HG03565 (cell line): ENCODE measurements at regions not wholly inside any gene's neighbourhood (a gene's known extent, or its start where the extent isn't known, plus 50 kb on each side); places are given as distances from the start of the nearest gene placed in this dataset.
"Not testable (repeated sequence)": the region's sequence is repeated elsewhere in the genome, so short reads cannot be mapped to it uniquely, and the experiment has no call there.

ENCODE experiments used
- ATAC-seq: cut with Tn5 transposase; IDR thresholded peaks from one replicate; pipeline ENCODE4 v1.9.1; 2021; ENCODE audit warnings: mild to moderate bottlenecking, moderate library complexity; ENCODE audit not compliant: unreplicated experiment

- ATAC-seq, result no peak
Observed at GRCh38 chr9:115845648-115846312, 307.8 kb upstream of the PAPPA start.

DNA sequence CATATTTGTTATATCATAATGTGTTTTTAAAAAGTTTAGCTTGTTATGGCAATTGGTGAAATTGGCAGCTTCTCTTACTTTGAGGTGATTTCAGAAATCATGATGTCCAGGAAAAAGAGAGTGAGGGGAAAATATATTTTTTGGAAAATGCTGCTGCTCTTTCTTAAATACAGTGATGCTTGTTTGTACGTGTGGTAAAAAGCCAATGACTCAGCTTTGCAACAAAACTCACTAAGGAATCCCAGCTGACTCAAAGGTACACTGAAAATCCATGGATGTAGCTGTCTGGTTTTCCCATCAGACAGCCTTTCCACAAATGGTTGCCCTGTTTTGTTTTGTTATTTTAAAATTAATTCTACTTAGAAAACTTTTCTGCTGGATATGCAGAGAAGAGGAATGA lies 306.4 kb upstream of the PAPPA start:
- ATAC-seq, result no peak

DNA sequence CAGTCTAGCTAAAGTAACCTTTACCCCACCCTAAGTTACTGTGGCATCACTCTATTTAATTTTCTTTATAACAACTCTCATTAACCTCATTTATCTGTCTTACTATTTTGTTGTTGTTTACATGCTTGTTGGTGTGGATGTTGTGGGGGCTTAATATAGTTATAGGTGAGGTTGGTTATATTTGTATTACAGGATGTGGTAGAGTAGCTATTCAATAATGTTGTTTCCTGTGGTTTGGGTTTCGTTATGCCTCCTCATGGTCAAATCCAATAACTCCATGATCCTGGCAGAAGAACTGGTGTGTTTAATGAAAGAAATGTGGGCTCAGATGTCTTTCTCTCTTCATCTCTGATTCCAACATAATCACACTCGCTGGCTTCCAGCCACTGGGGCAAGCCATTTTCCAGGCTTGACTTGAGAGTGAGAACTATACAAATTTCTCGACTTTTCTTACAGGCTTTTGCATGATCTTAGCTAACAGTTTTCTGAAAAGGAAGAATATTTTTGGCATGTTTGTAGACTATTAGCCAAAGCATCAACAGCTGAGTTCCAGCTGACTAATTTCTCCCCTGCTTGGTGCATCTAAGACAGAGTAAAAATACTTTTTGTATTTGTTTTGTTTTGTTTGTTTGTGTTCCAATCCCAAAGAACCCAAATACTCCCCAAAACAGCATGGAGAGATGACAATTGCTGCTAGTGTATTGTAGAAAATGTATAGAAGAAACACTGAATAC lies 303.7 kb upstream of the PAPPA start:
- ATAC-seq, result peak; percentile 51

DNA sequence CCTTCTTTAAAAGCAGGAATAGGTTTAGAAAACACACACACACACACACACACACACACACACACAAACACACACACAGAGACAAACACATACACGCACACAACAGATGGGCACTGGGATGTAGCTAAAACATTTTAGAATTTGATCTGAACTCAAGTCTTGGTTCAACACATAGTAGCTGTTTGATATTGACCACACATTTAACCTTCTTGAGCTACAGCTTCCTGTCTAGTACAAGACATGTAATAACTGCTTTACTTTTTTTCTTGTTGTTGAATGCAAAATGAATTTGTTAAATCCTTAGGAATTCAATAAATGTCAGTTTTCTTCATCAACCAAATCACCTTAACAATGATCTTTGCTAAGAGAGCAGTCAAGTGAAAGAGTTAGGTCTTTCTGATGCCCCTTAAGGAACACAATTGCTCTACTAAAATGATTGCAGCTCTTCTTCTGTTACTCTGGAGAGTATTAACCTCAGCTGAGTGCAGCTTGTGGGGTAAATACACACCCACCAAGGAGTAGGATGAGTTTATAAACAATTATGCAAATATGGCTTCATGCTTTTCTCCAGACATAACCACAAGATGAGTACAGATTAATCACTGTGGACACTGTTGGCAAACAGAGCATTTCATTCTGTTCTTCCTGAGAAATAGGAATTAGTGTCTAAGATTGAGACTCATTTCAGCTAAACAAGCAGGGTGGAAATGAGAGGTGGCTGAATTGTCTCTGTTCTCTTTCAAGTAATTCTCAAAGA lies 302.9 kb upstream of the PAPPA start:
- ATAC-seq, result no peak

DNA sequence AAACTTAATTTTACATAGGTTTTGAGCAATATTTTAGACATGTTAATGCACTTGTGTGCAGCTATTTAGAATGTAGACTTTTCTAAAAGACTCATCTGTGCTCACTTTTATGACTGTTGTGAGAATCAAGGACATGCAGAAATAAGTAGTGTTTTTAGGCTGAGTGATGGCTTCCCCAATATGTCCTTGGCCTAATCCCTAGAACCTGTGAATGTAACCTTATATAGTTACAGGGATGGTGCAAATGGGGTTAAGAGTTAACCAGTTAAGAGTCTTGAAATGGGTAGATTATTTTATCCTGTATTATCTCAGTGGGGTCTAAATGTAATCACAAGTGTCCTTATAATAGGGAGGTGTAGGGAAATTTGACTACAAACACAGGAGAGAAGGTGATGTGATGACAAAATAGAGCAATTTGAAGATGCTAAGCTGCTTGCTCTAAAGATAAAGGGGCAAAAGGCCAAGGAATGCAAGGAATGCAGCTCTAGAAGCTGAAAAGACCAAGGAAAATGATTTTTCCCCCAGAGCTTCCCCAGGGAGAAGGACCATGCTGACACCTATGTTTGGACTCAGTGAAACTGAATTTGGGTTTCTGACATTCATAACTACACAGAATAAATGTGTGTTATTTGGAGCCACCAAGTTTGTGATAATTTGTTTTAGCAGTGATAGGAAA lies 298.0 kb upstream of the PAPPA start:
- ATAC-seq, result no peak

GRCh38 chr9:115858421-115858820 lies 295.2 kb upstream of the PAPPA start:
- ATAC-seq, result not testable (repeated sequence)

- no peak for ATAC-seq
Observed at GRCh38 chr9:115862021-115862420, 291.6 kb upstream of the PAPPA start.

- no peak for ATAC-seq
Observed at GRCh38 chr9:115864581-115864980, 289.0 kb upstream of the PAPPA start.

DNA sequence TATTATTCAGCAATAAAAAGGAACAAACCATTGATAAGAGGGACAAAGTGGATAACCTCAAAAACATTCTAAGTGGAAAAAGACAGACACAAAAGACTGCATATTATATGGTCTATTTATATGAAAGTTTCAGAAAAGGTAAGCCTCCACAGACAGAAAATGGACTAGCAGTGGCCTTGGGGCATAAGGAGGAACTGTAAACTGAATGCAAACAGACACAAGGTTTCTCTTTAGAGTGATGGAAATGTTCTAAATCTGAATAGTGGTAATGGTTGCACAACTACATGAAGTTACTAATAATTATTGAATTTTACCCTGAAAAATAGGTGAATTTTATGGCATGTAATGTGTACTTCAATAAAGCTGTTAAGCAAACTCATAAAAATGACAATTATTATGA lies 286.3 kb upstream of the PAPPA start:
- no peak for ATAC-seq

DNA sequence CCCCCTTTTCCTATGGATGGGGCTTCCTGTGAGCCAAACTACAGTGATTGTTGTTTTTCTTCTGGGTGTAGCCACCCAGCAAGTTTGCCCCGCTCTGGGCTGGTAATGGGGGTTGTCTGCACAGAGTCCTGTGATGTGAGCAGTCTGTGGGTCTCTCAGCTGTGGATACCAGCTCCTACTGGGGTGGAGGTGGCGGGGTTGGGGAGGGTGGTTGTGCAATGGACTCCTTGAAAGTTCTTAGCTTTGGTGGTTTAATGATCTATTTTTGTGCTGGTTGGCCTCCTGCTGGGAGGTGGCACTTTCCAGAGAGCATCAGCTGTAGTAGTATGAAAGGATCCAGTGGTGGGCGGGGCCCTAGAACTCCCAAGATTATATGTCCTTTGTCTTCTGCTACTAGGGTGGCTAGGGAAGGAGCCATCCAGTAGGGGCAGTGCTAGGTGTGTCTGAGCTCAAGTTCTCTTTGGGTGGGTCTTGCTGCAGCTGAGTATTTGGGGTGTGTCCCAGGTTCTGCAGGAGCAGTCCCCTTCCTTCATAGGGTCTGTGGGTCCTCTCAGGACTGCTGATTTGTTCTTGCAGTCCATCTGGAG lies 275.6 kb upstream of the PAPPA start:
- no peak for ATAC-seq

DNA sequence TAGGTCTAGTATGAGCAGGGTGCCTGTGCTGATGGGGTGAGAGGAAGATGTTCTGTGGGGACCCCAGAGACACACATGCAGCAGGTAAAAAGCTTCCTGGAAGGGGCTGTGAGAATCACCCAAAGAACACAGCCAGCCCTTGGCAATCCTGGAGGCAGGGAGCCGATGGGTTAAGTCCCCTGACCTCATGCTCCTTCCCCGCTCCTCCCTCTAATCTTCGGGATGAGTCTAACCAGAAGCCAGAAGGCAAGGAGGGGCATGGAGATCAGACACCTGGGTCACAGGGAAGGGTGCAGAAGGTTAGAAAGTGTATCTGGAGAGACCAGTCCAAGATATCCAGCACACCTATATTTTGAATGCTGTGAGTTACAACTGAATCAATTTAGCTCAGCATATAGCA lies 274.1 kb upstream of the PAPPA start:
- ATAC-seq, result no peak

DNA sequence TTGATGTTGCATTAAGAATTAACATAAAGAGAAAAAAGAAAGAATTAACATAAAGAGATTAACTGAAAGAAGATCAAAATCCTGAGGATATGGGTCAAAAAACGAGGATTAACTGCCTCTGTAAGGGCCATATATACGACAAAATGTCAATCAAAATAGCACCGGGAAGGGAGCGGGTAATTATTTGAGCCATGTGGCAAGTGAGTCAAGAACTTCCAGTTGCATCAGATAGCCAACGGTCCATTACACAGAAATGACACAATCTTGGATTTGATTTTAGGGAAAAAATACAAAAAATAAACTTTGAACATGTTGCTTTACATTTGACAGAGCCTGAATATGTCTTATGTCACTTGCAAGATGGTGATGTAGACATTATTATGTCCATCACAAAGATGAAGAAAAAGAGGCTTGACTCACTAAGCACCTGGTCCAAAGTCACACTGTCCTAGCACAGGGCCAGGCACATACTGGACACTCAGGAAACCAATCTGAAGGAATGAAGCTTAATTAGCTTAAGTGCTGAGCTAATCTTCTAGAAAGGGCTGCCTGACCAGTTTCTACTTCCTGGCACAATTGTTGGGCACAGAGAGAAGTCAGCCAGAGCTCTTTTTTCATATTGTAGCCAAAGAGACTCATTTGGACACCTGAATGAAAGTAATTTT lies 273.2 kb upstream of the PAPPA start:
- ATAC-seq, result no peak

DNA sequence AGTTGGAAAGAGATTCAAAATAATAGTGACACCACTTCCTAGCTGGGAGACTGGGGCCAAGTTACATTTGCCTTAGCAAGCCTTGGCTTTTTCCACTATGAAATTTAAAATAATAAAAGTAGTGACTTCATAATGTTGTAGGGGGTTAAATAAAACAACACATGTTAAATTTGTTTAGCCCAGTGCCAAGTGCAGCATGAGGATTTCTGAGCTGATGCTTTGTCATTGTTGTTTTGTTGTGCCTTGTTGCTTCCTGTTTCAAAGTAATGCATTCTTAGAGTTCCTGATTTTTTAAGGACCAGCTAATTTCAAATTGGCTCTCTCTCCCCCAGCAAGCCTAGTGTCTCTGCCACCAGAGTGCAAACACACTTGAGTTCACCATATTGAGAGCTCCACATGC lies 270.7 kb upstream of the PAPPA start:
- no peak for ATAC-seq

DNA sequence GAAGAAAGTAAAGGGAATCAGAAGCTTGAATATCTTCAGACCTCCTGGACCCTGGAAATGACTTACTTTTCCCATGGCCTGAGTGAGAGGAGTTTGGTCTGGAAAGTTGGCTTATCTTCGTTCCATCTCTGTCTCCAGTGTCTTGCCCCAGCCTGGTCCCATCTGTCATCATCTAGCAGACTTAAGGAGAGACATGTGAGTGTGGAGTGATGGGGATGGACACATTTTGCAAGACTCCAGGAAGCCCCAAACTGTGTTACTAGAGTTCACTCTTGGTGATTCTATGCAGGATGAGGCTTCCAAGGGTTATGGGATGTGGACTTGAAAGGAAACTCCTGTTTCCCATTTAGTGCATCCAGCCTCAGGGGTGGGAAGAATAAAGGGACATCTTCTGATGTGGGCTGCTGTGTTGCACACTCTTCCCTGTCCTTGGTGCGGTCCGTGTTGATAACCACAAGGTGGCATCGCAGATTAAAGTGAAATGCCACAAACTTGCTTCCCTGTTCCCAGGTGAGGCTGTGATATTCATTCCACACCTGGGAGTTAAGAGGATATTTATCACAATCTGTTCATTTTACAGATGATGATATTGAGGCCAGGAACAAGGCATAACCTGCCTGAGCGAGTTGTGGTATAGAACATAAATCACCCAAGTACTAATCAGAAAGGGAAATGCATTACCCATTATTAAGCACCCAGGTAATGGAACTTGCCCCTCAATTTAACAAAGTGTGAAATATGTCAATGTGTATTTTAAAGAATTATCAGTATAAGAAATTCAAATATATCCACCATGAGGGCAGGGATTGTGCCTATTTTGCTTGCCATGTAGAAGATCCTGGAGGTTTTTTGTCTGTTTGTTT lies 269.9 kb upstream of the PAPPA start:
- no peak for ATAC-seq

DNA sequence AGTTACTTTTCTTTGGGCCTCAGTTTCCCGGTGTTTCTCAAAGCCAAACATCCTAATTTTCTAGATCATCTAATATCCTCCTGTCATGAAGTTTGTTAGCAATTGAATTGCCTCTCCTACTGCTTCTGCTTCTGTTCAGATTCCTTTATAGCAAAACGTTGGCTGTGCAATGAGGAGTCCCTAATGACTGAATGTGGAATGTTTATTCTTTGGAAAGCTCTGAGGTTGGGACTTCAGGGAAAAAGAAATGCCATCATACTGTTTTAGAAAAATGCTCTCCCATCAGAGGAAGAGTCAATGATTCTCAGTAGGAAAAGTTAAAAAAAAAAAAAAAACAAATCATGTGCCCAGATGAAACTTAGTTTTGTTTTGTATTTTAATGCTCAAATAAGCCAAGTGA lies 268.7 kb upstream of the PAPPA start:
- ATAC-seq, result no peak

DNA sequence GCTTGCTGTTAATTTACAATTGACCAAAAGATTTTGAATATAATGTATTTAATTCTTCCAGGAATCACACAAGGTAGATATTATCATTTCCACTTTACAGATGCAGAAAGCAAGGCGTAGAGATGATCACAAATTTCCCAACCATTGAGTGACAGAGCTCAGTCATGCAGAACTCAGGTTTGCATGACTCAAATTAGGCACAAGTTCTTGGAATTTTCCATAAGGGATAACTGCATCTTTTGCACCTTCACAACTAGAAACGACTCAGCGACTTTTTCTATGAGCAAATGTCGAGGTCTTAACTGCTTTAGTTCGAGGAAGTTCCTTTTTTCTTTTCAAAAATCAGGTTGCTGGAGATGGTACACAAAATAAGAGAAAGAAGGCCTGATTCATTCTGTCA lies 265.5 kb upstream of the PAPPA start:
- no peak for ATAC-seq

DNA sequence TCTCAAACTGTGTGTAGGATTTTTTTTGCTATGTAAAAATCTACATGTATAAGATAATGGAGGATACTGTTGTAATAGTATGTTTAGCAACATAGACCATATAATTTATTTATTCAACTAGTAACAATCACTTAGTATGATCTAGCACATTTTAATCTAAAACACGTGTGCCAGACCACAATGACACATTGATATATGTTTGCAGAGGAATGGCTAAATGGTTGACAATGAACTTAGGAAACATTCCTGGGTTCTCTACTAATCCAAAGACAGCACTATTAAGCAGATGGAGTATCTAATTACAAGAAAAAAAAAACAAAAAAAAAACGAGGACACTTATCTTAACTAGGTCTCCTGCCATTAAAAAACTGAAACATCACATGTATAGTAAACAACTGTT lies 261.7 kb upstream of the PAPPA start:
- ATAC-seq, result no peak

- ATAC-seq, result not testable (repeated sequence)
Observed at GRCh38 chr9:115898478-115898877, 255.1 kb upstream of the PAPPA start.

- ATAC-seq, result no peak
Observed at GRCh38 chr9:115900698-115901097, 252.9 kb upstream of the PAPPA start.

- no peak for ATAC-seq
Observed at GRCh38 chr9:115910959-115911358, 242.6 kb upstream of the PAPPA start.
